ENCODE measurements at regions not wholly inside any gene's neighbourhood (a gene's known extent, or its start where the extent isn't known, plus 50 kb on each side); places are given as distances from the start of the nearest gene placed in this dataset.

DNA sequence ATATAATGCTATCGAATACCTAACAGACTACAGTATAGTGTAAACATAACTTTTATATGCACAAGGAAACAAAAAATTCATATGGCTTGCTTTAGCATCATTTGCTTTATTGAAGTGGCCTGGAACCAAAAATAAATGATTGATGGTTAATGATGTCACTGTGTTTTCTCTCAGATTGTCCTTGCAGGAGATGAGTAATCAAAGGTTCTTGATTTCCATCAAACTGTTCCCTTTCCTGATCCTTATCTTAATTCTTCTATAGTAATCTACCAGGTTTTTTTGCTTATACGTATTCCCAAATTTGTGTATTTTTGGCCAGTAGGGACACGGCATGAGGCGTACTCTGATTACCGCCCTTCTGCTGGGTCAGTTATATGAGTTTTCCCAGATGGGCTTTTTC is 104.9 kb upstream of the CXCR4 start:
- DNase-seq (ENCODE audit: low read depth), result no peak

DNA sequence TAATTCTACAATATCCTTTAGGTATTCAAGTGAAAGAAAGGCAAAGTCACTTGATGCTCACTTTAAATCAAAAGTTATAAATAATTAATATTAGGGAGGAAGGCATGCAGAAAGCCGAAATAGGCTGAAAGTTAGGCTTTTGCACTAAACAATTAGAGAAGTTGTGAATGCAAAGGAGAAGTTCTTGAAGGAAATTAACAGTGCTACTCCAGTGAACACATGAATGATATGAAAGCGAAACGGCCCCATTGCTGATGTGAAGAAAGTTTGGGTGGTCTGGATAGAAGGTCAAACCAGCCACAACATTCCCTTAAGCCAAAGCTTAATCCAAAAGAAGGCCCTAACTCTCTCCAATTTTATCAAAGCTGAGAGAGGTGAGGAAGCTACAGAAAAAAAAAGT is 103.1 kb upstream of the CXCR4 start:
- no peak for DNase-seq (ENCODE audit: low read depth)

DNA sequence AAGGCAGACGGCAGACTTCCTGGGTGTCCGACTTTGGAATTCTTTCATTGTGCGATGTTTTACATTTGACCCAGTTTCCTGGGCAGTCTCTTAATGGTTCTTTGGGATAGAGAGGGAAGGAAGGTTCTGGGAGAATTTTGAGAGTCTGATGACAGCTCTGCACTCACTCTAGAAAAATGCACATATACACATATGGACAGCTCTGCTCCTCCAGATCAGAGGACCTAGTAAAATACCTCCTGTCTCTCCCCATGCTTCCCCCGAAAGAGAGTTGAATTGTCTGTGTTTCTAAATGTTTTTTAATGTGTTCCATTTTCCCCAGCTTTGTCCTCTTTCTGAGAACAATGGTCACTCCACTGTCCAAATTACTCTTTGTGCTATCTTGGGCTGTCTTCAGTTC is 102.0 kb upstream of the CXCR4 start:
- no peak for DNase-seq (ENCODE audit: low read depth)

DNA sequence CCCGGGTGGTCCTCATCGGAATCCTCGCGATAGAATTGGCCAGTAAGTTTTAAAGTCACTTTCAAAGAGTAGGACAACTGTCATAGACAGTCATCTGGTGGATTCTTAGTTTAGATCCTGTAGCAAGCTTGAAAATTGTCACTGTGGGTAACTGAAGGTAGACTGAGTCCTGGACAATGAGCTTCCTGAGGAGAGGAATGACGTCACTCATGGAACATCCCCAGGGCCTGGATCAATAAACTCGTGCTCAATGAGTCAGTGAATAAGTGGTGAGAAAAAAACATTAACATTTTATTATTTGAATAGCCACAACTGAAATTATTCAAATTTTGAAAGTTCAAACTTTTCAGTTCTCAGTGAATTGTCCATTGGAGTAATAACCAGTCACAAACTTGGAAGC is 101.4 kb upstream of the CXCR4 start:
- DNase-seq (ENCODE audit: low read depth), result no peak

DNA sequence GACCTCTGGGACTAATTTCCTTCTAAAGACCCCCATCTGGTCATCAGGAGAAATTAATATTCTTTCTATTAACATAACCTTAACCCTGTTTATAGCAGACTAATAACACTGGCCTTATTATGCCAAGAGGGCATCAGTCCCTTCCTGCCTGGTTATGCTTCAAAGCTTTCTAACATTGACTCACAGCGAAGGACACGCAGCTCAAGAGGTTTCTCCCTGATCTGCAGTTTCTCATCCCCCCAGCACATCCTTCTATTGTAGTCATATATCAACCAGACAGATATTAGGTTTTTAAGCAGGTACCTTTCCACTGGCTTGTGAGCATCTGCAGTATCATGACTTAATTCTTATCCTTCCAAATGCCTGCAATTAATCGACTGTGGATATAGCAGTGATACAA is 100.0 kb upstream of the CXCR4 start:
- DNase-seq (ENCODE audit: low read depth), result no peak

DNA sequence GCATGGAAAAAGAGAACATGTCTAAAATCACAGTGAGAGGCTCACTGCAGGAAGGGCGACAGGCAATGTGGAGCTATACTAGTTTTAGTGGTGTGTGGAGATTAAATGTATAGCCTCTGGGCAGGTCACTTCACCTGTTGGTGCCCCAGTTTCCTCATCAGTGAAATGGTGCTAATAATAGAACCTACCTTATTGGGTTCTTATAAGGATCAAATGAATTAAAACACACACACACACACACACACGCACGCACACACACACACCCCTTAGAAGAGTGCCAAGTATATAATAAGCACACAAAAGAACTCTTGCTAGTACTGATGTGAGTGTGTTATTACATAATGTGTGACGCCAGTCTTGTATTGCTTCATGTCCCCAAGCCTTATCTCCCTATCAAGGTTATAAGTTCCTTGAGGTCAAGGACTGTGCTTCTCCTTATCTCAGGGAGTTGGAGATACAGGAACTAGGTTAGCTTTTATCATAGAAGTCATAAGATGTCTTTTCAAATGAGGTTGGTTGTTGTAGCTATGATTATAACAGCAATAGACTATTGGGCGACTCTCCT is 98.0 kb upstream of the CXCR4 start:
- no peak for DNase-seq (ENCODE audit: low read depth)

DNA sequence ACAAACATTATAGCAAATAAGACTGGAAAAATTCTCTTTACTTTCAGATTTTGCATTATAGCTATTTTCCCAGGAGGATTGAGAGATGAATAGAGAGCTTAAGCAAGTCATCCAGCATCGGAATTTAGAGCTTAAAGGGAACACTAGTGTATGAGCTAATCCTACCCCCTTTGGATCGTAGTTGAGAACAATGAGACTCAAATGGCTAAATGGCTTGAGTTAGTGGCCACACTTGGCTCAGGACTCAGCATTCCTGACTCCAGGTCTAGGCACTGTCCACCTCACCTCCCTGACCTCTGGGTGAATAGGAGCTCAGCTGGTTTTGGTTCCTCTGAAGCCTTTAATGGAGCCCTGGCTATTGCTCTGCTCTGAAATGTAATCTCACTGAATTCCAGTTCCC is 97.5 kb upstream of the CXCR4 start:
- DNase-seq (ENCODE audit: low read depth), result no peak

DNA sequence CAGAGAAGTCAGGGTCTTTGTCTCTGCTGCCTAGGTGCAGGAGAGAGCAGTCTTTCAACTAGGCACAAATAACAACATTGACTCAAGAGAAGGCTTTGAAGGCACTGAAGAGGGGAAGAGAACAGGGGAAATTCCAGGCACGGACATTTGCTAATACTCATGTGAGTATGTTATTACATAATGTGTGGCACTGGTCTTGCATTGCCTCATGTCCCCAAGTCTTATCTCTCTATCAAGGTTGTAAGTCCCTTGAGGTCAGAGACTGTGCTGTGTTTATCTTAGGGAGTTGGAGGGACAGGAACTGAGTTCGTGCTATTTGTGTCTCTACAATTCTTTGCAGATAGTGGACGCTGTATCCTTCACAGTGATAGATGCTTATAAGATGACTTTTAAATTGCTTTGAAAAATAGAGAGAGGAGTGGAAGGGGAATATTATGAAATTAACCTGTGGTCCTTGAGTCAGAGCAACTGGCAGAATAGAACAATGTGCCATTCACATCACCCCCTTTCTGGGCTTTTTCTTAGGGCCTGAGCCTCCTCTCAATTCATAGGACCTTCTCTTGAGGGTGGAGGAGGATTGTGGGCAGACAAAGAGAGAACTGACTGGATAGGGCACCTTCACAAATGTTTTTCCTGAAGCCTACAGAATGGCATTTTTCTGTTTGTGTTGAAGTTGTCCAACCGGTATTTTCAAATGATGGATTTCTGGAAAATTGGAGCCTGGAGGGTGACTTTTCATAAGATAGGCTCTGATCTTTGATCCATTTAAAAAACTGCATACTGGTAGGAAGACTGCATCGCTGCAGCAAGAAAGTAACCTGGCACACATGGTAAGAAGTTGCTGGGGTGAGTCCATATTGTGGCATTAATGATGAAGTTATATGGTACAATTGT is 96.6 kb upstream of the CXCR4 start:
- no peak for DNase-seq (ENCODE audit: low read depth)

DNA sequence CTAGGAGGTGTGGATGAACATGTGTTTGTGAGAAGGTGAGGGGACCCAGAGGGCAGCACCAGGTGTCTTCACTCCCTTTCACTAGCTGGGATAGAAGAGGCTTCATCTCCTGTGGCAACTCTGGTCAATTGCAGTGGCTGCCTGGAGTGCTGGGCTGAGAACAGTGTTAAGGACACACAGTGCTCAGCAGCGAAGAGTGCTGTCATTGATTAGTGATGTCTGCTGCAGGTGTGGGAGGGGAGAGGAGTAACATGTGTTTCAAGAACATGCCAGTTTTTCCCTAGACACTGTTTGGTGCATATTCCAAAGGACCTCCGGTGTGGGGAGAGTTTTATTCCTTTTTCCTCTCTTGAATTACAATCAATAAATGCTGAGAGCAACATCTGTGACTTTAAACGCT is 95.9 kb upstream of the CXCR4 start:
- DNase-seq (ENCODE audit: low read depth), result no peak

DNA sequence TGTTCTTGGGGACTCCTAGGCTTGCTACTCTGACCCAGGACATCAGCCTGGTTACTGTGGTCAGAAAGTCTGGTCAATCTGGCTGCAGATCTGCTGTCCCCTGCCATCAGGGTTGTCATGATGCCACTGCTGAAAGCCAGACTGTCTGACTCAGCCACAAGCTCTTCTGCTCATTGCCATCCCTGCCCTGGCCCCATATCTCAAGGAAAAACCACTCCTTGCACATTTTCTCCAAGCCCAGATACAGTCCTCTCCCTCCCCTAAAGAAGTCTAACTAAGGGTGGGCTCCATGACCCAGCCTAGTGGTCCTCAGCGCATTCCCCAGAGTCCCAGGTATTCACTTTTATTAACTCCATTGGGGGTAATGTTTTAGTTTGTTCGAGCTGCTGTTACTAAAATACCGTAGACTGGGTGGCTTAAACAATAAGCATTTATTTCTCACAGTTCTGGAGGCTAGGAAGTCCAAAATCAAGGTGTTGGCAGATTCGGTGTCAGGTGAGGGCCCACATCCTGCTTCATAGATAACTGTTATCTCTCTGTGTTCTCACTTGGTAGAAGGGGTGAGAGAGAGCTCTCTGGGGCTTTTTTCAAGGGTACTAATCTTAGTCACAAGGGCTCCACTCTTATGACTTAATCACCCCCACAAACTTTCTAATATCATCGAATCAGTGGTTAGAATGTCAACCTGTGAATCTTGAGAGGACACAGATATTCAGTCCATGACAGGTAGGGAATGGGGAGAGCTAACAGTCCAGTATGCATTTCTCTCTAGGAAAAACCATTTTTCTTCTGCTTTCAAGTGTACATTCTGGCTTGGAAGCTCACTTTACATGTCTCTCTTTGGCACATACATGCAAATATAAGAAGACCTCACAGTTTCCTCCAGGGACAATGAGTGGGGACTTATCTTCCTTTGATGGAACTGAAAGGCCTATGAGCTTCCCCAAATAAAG is 94.8 kb upstream of the CXCR4 start:
- no peak for DNase-seq (ENCODE audit: low read depth)

DNA sequence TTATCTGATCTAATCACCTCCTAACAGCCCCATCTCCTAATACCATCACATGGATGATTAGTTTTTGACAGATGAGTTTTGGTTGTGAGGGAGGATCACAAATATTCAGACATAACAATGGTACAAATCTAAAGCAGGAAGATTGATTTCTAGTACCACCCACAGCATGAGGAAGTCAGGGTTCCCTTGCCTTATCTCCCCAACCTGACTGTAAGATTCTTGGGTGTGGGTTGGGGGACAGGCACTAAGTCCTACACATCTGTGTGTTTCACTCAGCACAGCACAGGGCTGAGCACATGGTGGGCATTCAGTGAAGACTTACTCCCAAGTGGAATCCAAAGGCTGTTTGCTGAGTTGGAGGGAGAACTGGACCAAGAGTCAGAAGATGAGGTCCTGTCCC is 93.8 kb upstream of the CXCR4 start:
- DNase-seq (ENCODE audit: low read depth), result no peak

DNA sequence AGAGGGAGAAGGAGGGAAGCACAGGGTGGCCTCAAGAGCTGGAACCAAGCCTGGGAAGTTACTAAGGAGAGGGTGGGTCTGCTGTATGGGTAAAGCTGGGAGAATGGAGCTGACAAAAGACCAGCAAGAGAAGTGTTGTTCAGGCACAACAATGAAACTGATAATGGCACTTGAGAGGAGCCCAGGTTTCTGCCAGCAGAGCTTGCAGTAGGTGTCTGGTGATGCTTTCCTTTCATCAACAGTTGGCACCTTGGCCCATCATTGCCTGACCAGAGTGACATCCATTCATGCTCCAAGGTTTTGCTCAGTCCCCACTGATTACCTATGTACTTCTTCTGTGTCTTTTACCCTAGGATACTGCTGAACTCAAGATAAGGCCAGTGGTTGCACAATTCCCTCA is 92.9 kb upstream of the CXCR4 start:
- DNase-seq (ENCODE audit: low read depth), result no peak

DNA sequence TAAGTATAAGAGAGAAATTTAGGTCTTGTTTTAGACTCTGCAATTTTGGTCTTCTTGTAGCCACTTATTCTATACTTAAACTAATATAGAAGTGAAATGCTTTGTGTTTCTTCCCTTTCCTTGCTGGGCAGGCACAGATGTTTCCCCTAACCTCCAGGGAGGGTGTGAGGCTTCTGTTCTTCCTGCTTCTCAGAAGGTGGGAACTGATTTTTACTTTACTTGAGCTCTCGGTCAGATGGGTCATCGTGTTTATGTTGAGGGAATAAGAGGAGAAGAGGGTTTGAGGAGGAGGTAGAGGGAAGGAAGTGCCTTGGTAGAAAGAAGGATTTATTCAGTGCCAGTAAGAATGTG is 92.5 kb upstream of the CXCR4 start:
- no peak for DNase-seq (ENCODE audit: low read depth)

DNA sequence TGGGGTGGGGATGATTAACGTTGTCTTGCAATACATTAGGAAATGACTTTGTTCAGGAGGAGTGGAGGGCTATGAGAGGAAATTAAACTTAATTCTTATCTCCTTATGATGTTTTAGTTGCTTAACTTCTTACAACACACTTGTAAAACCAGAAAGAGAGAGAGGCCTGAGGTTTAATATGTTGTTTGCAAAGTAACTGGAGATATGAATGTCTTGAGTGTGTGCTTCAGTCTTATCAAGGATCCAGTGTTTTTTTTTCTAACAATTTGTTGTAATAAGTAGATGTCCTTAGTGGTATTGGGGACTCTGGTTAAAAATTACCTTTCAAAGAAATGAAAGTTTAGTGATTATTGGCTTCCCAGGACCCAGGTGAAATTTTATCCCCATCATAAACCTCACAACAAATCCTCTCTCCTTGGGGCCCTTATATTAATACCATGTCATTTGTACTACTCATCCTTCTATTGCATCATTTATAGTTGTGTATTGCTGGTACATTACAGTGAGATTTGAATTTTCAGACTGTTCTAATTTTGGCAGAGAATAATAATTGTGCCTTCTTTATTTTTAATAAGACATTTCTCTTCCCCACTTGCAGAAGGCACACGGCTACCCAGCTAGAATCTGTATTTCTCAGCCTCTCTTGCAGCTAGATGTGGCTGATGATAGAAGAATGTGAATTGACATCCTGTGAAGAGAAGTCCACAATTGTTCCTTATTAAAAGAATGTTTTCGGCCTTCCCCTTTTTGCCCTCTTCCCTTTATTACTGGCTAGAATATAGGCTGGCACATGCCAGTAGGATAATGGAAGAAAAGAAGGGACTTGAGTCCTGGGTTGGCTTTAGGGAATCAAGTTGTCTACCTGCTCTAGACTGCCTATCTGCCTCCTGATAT is 91.9 kb upstream of the CXCR4 start:
- no peak for DNase-seq (ENCODE audit: low read depth)

DNA sequence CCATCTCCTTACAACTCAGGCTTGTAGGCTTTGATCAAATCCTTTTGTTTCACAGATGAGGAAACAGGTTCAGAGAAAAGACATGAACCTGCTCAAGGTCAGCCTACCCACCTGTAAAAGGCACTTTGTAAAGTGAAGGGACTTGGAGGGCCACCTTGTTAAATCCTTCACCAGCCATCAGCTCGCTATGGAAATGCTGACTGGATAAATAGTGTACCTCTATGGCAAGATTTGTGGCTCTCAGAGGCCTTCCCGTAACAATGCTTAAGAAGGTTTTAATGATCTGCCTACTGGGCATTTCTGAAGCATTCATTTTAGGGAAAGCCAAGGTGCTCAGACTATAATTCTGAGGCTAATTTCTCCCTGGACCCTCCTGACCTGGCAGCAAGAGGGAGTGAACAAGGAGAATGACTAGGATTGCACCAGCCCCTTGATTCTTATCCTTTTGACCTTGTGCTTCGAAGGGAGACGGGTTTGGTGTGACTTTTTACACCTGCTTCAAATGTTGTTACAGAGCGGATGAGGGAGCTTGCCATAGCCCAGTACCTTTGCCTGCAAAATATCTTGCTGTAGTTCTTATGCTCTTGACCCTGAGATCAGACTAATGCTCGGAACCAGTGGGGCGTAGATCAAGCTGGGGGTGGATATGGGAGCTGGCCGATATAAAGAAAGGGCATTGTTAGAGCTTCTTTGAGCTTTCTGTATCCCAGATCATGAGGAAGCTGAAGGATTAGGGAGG is 90.9 kb upstream of the CXCR4 start:
- DNase-seq (ENCODE audit: low read depth), result no peak

DNA sequence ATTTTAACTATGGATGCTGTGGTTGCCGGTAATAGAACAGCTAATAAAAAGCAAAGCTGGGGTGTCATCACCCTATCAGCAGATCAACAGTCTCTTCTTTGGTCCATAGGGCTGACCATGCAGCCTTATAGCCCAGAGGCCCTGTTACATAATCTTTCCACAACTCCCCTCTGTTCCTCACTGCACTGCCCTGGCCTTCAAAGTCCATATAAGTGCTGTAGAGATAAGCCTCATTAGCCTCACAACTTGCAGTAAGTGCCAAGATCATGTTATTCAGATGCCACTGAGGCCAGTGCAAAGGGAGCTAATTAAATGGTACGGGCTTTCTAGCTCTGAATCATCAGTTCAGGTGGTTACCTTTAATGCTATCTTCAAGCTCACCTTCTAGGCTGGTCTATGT is 89.7 kb upstream of the CXCR4 start:
- DNase-seq (ENCODE audit: low read depth), result no peak

DNA sequence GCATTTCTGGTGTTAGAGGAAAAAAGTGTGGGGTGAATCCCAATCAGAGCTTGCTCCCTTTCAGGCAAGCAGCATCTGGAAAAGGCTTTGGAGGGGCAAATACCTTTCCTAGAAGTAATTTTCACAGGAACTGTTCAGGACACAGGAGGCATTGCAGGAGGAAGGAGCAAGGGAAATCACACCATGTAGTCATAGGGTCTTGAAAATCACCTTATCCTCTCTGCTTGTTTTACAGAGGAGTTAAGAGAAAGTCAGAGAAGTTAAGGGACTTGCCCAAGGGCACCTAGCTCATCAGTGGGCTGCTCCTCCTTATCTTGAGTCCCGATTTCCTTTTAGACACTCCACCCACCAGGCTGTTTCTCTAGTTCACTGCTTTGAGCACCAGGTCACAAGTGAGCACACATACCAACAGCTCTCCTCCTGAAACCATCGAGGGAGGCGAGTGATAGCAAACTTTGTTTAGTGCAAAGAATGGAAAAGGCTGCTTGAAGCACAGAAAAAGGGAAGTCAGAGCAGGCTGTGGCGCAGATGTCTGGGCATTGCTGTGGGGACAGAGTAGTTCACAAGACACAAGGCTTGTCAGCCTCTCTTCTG is 89.2 kb upstream of the CXCR4 start:
- no peak for DNase-seq (ENCODE audit: low read depth)

DNA sequence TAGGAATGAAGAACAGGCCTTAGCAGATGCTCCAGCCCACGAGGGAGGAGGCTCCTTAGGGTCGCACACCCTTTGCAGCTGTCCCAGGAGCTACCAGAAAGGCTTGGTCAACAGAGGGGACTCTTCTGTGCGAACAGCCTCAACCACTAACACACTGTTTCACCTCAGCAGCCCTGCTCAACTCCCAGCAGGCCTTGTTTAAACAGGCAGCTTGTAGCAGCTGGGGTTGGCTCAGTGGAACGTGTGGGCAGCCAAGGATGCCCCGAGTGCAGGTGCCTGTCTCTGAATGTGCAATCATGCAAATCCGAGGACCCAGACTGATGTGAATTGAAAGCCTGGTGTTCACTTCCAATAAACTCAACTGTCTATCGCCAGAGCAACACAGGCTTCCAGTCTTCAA is 88.7 kb upstream of the CXCR4 start:
- DNase-seq (ENCODE audit: low read depth), result peak; percentile 9

DNA sequence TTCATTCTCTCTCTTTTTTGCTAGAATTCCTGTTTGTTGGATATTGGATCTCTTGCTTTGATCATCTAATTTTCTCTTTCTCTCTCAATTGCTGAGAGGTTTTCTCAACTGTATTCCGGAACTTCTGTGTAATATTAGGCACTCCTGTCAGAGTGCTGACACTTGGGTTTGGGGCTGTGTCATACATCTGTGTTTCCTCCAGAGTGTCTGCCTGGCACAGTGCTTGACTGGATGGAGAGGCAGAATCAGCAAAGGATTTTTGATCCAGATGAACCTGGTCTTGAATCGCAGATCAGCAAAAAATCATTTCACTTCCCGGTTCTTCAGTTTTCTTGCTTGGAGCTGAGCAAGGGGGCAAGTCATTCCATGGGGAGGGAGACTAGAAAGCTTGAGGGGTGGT is 87.7 kb upstream of the CXCR4 start:
- no peak for DNase-seq (ENCODE audit: low read depth)

DNA sequence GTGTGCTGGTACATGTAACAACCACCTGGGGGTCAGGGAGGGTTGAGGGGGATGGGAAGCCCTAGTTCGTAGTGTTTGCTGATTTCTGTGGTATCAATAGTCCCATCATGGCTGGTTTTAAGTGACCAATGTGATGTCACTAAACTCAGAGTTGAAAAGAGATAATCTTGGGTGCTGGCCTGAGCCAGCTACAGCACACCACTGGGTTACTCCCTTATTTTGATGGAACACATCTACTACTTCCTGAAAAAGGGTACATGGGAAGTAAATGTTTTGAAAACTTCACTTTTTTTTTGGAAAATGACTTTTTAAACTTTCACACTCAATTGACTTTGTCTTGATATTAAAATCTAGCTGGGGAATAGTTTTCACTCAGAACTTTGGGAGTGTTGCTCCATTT is 87.0 kb upstream of the CXCR4 start:
- no peak for DNase-seq (ENCODE audit: low read depth)
